ENCODE measurements at regions not wholly inside any gene's neighbourhood (a gene's known extent, or its start where the extent isn't known, plus 50 kb on each side); places are given as distances from the start of the nearest gene placed in this dataset.
A peak's percentile ranks its signal among the peaks of the same experiment; 100 is the strongest.

- H3K79me2 ChIP-seq (ENCODE audit: insufficient read depth) = no peaks in the 10 kb centered on the region
- ChIA-PET CTCF (interaction anchor here (1.0 to 2.1 kb wide), 4 partner anchors 9 to 614 kb away, joined by 3 to 18 read pairs (median 4); no protein-coding TSS in a partner anchor), POLR2A (interaction anchor here (0.5 kb wide), 1 partner anchor 8 kb away, joined by 3 read pairs; no protein-coding TSS in a partner anchor)
- no peak overlapping the region for H2AFZ ChIP-seq (ENCODE audit: low read depth)
- no peaks in the 10 kb centered on the region for H3K9me3 ChIP-seq
- WGBS (ENCODE audit: low lambda C conversion rate) = 3% methylated on average over 8 of the region's 8 CpGs
- no peak overlapping the region for H3K4me2 ChIP-seq
- no peaks in the 10 kb centered on the region for H3K9me2 ChIP-seq
- H3K27ac ChIP-seq (ENCODE audit: low read depth in 2 of 2, low read length in 1 of 2) = no peak overlapping the region
- no peak overlapping the region for H3K9ac ChIP-seq
- TF ChIP-seq RXRA (IDR thresholded peaks at IDR 0.05; ENCODE audit: borderline replicate concordance, low read depth) (no peak), GATA2 (CRISPR knock-in tag; IDR thresholded peaks at IDR 0.05) (no peak), RFX5 (IDR thresholded peaks at IDR 0.05; ENCODE audit: low read length) (no peak), RCOR1 (IDR thresholded peaks at IDR 0.05; ENCODE audit: low read length) (no peak), REST (IDR thresholded peaks at IDR 0.05; ENCODE audit: low read depth, low read length) (no peak), MXI1 (IDR thresholded peaks at IDR 0.05; ENCODE audit: low read depth, low read length) (no peak), ELF1 (IDR thresholded peaks at IDR 0.05) (no peak), EZH2phosphoT487 (IDR thresholded peaks at IDR 0.05; ENCODE audit: borderline replicate concordance, low read depth) (no peak)
- TF ChIP-seq, protein P1, sequence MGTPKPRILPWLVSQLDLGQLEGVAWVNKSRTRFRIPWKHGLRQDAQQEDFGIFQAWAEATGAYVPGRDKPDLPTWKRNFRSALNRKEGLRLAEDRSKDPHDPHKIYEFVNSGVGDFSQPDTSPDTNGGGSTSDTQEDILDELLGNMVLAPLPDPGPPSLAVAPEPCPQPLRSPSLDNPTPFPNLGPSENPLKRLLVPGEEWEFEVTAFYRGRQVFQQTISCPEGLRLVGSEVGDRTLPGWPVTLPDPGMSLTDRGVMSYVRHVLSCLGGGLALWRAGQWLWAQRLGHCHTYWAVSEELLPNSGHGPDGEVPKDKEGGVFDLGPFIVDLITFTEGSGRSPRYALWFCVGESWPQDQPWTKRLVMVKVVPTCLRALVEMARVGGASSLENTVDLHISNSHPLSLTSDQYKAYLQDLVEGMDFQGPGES (IDR thresholded peaks at IDR 0.05; ENCODE audit: low read depth, low read length) = no peak
- no peak for DNase-seq
- H4K20me1 ChIP-seq (ENCODE audit: insufficient read depth) = no peaks in the 10 kb centered on the region
- peaks cover 64% of the 10 kb centered on the region for H3K27me3 ChIP-seq (ENCODE audit: insufficient read depth)
- no peaks in the 10 kb centered on the region for H3K4me1 ChIP-seq (ENCODE audit: control insufficient read depth in 1 of 2, insufficient read depth in 2 of 2, low read depth in 1 of 2, low read length in 1 of 2)
- H3K36me3 ChIP-seq (replicated peaks in 1 of 2; ENCODE audit: control insufficient read depth in 1 of 2, insufficient read depth in 2 of 2, low read length in 1 of 2) = no peaks in the 10 kb centered on the region
- H3K4me3 ChIP-seq (ENCODE audit: low read depth in 2 of 2, low read length in 1 of 2) = no peak overlapping the region
- no peaks in the 10 kb centered on the region for H3F3A ChIP-seq (replicated peaks; ENCODE audit: insufficient read depth)
Measured at GRCh38 chr7:32357535-32358277, 132.5 kb downstream of the LSM5 start.

GRCh38 chr7:32347244-32347828 lies 142.8 kb downstream of the LSM5 start:
- no peaks in the 10 kb centered on the region for H3K36me3 ChIP-seq (replicated peaks in 1 of 2; ENCODE audit: control insufficient read depth in 1 of 2, insufficient read depth in 2 of 2, low read length in 1 of 2)
- no peak overlapping the region for H3K9ac ChIP-seq
- POLR2A ChIA-PET = no interaction called here
- 0% methylated on average over 2 of the region's 2 CpGs for WGBS (ENCODE audit: low lambda C conversion rate)
- CTCF ChIA-PET = interaction anchor here (0.6 to 3.1 kb wide), 26 partner anchors 9 to 1213 kb away, joined by 3 to 39 read pairs (median 4); no protein-coding TSS in a partner anchor
- H3K27ac ChIP-seq (ENCODE audit: low read depth in 2 of 2, low read length in 1 of 2) = no peak overlapping the region
- H3K79me2 ChIP-seq (ENCODE audit: insufficient read depth) = no peaks in the 10 kb centered on the region
- peak; percentile 44 for DNase-seq
- peak overlapping the region in 1 of 2 experiments; percentile 35; a peak in 1 of 4 replicates for H3K4me3 ChIP-seq (ENCODE audit: low read depth in 2 of 2, low read length in 1 of 2)
- no peaks in the 10 kb centered on the region for H3K4me1 ChIP-seq (ENCODE audit: control insufficient read depth in 1 of 2, insufficient read depth in 2 of 2, low read depth in 1 of 2, low read length in 1 of 2)
- H3K4me2 ChIP-seq = no peak overlapping the region
- no peaks in the 10 kb centered on the region for H4K20me1 ChIP-seq (ENCODE audit: insufficient read depth)
- H3K9me2 ChIP-seq = no peaks in the 10 kb centered on the region
- no peaks in the 10 kb centered on the region for H3K9me3 ChIP-seq
- H3K27me3 ChIP-seq (ENCODE audit: insufficient read depth) = no peaks in the 10 kb centered on the region
- no peak overlapping the region for H2AFZ ChIP-seq (ENCODE audit: low read depth)
- TF ChIP-seq YY1 (IDR thresholded peaks at IDR 0.05; ENCODE audit: low read depth) (no peak), RFX5 (IDR thresholded peaks at IDR 0.05; ENCODE audit: low read length) (no peak), RAD21 (IDR thresholded peaks at IDR 0.05; ENCODE audit: low read length) (peak; percentile 55), MXI1 (IDR thresholded peaks at IDR 0.05; ENCODE audit: low read depth, low read length) (no peak), SIN3A (IDR thresholded peaks at IDR 0.05; ENCODE audit: borderline replicate concordance, low read depth, low read length) (no peak), SMC3 (IDR thresholded peaks at IDR 0.05; ENCODE audit: low read depth, low read length) (peak; percentile 53), RCOR1 (IDR thresholded peaks at IDR 0.05; ENCODE audit: low read length) (no peak)
- TF ChIP-seq, protein P2, sequence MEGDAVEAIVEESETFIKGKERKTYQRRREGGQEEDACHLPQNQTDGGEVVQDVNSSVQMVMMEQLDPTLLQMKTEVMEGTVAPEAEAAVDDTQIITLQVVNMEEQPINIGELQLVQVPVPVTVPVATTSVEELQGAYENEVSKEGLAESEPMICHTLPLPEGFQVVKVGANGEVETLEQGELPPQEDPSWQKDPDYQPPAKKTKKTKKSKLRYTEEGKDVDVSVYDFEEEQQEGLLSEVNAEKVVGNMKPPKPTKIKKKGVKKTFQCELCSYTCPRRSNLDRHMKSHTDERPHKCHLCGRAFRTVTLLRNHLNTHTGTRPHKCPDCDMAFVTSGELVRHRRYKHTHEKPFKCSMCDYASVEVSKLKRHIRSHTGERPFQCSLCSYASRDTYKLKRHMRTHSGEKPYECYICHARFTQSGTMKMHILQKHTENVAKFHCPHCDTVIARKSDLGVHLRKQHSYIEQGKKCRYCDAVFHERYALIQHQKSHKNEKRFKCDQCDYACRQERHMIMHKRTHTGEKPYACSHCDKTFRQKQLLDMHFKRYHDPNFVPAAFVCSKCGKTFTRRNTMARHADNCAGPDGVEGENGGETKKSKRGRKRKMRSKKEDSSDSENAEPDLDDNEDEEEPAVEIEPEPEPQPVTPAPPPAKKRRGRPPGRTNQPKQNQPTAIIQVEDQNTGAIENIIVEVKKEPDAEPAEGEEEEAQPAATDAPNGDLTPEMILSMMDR (IDR thresholded peaks at IDR 0.05) = peak; percentile 98
- no peaks in the 10 kb centered on the region for H3F3A ChIP-seq (replicated peaks; ENCODE audit: insufficient read depth)

Measured in SK-N-SH (cell line).